Spinal cord (tissue), 9 donors: ENCODE measurements at regions not wholly inside any gene's neighbourhood (a gene's known extent, or its start where the extent isn't known, plus 50 kb on each side); places are given as distances from the start of the nearest gene placed in this dataset.

Source experiments
- DNase-seq, 6 donors: peaks; one replicate each; pipeline versions ENCODE4 v3.0.0 to v3.0.0-alpha.2; 2013 to 2015; ENCODE audit warnings: low spot score in 6 of 6, low read depth in 4 of 6
- H3K27ac ChIP-seq: one replicate; pipeline ENCODE4 v1.5.1; 2013; ENCODE audit warnings: low read depth, low read length, control low read depth
- H3K27me3 ChIP-seq: one replicate; pipeline ENCODE4 v1.6.1; 2013; ENCODE audit warnings: low read length; ENCODE audit not compliant: control insufficient read depth, insufficient read depth
- H3K36me3 ChIP-seq: one replicate; pipeline ENCODE4 v1.6.1; 2013; ENCODE audit warnings: low read length; ENCODE audit not compliant: control insufficient read depth, insufficient read depth
- H3K4me1 ChIP-seq: one replicate; pipeline ENCODE4 v1.6.1; 2013; ENCODE audit warnings: low read length; ENCODE audit not compliant: control insufficient read depth, insufficient read depth
- H3K4me3 ChIP-seq: one replicate; pipeline ENCODE4 v1.5.1; 2013; ENCODE audit warnings: low read depth, low read length, control low read depth
- H3K9me3 ChIP-seq: one replicate; pipeline ENCODE4 v1.6.1; 2013; ENCODE audit warnings: low read length; ENCODE audit not compliant: control insufficient read depth, insufficient read depth
- WGBS: methylation state at CpG from one replicate; pipeline ENCODE4 v1.1.5; 2013; ENCODE audit warnings: missing lambda C conversion rate; ENCODE audit not compliant: insufficient coverage; 5-methylcytosine and 5-hydroxymethylcytosine counted together
- donor health status: healthy.

- Histone ChIP-seq H3K9me3 (no peaks in the 10 kb centered on the region), H3K36me3 (peaks cover 4% of the 10 kb centered on the region), H3K27ac (no peak overlapping the region), H3K4me1 (peaks cover 36% of the 10 kb centered on the region), H3K4me3 (no peak overlapping the region), H3K27me3 (no peaks in the 10 kb centered on the region)
- DNase-seq: no peak
- WGBS: 55% methylated on average over 2 of the region's 4 CpGs
Measured at GRCh38 chr2:174022431-174022830, 57.3 kb upstream of the SP3 start.

- 0% methylated on average over 1 of the region's 5 CpGs for WGBS
- no peak overlapping the region for H3K27ac ChIP-seq
- no peak overlapping the region for H3K4me3 ChIP-seq
- H3K4me1 ChIP-seq: peaks cover 32% of the 10 kb centered on the region
- no peaks in the 10 kb centered on the region for H3K27me3 ChIP-seq
- no peaks in the 10 kb centered on the region for H3K9me3 ChIP-seq
- no peak for DNase-seq
- peaks cover 4% of the 10 kb centered on the region for H3K36me3 ChIP-seq
Measured at GRCh38 chr2:174020926-174021662, 55.9 kb upstream of the SP3 start.

- Histone ChIP-seq H3K27me3 (no peaks in the 10 kb centered on the region), H3K27ac (no peak overlapping the region), H3K9me3 (no peaks in the 10 kb centered on the region), H3K4me3 (no peak overlapping the region), H3K36me3 (no peaks in the 10 kb centered on the region), H3K4me1 (peaks cover 21% of the 10 kb centered on the region)
- no CpG with 5 or more reads among the region's 5 CpGs for WGBS
- peak in 1 of 6 donors; percentile 70 for DNase-seq
Measured at GRCh38 chr2:174020026-174020425, 54.9 kb upstream of the SP3 start.

GRCh38 chr2:174016447-174016846, 51.3 kb upstream of the SP3 start:
- H3K4me3 ChIP-seq: no peak overlapping the region
- 92% methylated on average over 3 of the region's 3 CpGs for WGBS
- peaks cover 2% of the 10 kb centered on the region for H3K27me3 ChIP-seq
- H3K36me3 ChIP-seq: no peaks in the 10 kb centered on the region
- no peak overlapping the region for H3K27ac ChIP-seq
- no peak for DNase-seq
- peaks cover 15% of the 10 kb centered on the region for H3K4me1 ChIP-seq
- H3K9me3 ChIP-seq: no peaks in the 10 kb centered on the region

GRCh38 chr2:174015428-174015827, 50.3 kb upstream of the SP3 start:
- H3K4me3 ChIP-seq: no peak overlapping the region
- H3K4me1 ChIP-seq: peaks cover 15% of the 10 kb centered on the region
- H3K9me3 ChIP-seq: no peaks in the 10 kb centered on the region
- DNase-seq: no peak
- H3K36me3 ChIP-seq: no peaks in the 10 kb centered on the region
- H3K27ac ChIP-seq: no peak overlapping the region
- WGBS: no CpG with 5 or more reads among the region's 2 CpGs
- H3K27me3 ChIP-seq: peaks cover 2% of the 10 kb centered on the region
